LoVo (cell line): ENCODE measurements at regions not wholly inside any gene's neighbourhood (a gene's known extent, or its start where the extent isn't known, plus 50 kb on each side); places are given as distances from the start of the nearest gene placed in this dataset.
"Not testable (repeated sequence)": the region's sequence is repeated elsewhere in the genome, so short reads cannot be mapped to it uniquely, and the experiment has no call there.

Source experiments
- DNase-seq: peaks from one replicate; pipeline ENCODE4 v3.0.0-alpha.2; 2016; ENCODE audit warnings: low spot score

DNA sequence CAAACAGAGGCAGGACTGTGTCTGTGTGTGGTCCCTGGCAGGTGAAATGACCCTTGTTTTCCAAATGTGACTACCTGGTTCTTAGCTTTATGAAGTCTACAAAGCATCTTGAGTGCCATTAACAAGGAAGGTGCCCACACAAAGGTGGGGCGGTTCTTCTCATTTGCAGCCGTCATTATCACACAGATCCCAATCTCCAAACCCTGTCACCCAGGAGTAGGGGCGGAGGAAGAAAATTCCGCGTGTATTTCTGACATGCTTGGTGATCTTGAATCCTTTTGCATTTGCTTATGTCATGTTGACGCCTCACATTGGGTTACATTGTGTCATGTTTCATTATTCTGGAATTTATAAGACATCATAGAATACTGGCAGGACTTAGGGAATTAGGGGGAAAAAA, 277.3 kb downstream of the VRK1 start:
- no peak for DNase-seq

DNA sequence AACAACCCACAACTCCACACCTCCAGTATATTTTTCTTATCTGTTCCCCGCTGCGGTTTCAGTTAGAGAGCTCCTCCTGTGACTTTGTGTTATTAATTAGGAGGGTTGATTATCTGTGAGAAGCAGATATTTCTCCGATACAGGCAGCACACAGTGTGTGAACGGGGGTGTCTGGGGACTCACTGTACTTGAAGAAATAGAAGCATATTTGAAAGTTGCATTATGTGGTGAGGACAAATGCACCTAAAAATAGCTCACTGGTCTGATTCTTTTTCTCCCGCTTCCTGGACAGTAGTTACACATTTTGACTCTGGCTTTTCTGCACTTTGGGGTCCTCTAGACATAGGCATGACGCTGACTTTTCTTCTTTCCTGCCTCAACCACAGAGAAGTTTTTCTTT, 277.7 kb downstream of the VRK1 start:
- no peak for DNase-seq

GRCh38 chr14:97077253-97077653, 280.1 kb downstream of the VRK1 start:
- no peak for DNase-seq

- no peak for DNase-seq
Measured at GRCh38 chr14:97077687-97078086, 280.5 kb downstream of the VRK1 start.

DNA sequence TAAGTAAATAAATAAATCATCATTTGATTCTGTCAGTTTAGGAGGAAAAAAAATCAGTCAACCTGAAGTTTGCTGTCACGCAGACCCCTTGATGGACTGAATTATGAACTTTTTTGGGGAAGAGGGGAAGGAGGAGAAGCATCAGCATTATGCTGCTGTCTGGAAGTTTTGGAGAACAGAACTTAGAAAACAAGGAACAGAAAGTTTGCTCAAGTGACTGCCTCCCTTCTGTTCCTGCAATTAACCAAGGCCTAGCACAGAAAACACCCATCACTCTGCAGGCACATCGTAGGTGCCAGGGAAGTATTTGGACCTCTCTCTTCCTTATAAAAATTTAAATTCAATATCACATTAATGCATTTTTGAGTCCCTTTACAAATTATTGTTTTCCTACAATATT, 283.8 kb downstream of the VRK1 start:
- DNase-seq, result no peak

GRCh38 chr14:97095269-97095668, 298.1 kb downstream of the VRK1 start:
- no peak for DNase-seq

DNA sequence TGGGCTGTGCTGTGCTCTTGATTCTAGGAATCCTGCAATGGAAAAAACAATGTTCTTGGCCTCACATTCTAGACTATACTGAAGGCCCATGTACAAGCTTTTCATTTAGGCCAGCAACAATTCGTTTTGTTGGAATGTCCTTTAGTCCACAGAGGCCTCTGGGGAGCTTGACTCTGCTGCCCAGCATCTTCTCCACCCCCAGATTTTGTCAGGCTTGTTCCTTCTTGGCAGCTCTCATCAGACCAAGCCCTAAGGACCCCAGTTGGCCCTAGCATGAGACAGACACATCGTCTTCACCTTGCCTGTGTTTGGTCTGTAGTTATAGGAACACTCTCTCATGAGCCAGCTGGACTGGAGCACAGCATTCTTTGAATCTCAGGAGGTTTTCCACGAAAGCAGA, 300.1 kb downstream of the VRK1 start:
- no peak for DNase-seq

DNA sequence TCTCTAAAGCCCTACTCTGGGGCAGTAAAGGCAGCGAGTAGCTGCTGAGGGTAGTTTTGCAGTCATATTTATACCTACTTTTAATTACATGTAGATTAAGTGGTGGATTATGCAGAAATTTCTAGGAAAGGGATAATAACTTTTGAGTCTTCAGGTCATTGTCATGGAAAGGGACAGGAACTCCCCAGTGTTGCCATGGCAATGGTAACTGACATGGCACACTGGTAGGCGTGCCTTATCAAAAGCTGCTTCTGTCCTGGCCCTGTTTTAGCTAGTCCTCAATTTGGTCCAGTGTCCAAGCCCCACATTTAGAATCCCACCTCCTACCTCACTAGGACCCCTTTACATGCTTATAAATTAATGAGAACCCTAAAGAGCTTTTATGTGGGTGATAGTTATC, 303.1 kb downstream of the VRK1 start:
- DNase-seq, result no peak

DNA sequence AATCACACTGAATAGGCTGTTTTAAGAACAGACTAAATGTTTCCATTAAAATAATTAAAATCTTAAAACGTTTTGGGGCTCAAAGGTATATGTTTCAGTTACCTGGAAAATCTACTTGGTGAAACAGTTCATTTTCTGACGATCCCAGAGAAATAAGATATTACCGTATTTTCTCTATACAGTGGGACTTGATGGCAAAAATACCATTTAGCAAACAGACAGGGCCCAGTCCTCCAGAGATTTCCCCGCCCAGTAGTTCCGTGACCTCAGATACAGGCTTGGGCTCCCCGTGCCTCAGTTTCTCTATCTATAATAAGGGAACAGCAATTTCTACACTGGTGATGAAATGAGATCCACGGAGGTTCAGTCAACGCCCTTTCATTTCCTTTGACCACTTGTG, 304.4 kb downstream of the VRK1 start:
- DNase-seq, result no peak

DNA sequence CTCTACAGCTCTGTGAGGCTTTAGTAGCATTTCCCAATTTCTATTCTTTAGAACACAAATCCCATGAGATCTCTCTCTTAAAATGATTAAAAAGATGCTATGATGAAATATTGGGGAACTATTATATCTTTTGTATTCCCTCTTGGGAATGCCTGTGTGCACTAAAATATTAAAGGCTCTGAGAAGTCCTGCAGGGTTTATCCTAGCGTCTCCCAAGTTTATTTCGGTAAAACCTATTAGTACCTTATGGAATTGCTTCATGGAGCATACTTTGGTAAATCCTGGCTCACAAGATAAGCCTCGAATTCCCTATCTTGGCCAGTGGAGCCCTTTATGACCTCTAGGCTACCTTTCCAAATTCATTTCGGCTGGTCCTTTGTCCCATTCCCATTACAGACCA, 306.8 kb downstream of the VRK1 start:
- DNase-seq, result no peak

DNA sequence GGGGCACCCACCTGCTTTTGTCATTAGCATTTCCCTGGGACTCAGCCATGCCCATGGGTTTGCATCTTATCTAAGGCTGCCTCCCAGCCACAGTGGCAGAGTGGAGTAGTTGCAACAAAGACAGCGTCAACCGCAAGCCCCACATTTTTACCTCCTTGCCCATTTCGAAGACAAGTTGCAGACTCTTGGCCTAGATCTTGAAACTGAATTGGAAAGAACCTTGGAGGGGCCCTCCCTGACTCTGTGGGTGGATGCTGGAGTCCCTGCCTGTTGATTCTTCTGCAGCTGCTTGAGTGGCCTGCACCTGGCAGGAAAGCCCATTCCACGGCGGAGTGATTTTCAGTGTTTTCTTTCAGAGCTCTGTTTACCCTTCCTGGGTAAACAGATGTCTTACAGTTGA, 309.0 kb downstream of the VRK1 start:
- DNase-seq, result no peak

DNA sequence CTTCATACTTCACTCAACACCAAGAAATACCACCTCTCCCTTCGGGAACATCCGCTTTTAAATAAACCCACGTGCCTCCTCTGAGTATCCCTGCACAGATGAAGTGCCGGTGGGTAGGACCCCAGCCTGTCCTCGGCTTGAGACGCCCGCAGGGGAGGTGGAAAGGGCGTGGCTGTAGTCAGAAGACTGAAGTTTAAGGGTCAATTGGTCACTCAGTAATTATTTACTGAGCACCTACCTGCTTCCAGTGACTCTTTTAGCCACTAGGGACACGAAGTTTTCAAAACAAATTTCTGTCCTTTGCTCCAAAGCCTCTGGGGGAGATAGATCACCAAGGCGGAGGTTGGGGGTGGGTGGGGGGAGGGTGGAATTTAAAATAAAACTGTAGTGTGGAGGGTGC, 309.4 kb downstream of the VRK1 start:
- no peak for DNase-seq

GRCh38 chr14:97107080-97107479, 309.9 kb downstream of the VRK1 start:
- DNase-seq, result peak; percentile 3

DNA sequence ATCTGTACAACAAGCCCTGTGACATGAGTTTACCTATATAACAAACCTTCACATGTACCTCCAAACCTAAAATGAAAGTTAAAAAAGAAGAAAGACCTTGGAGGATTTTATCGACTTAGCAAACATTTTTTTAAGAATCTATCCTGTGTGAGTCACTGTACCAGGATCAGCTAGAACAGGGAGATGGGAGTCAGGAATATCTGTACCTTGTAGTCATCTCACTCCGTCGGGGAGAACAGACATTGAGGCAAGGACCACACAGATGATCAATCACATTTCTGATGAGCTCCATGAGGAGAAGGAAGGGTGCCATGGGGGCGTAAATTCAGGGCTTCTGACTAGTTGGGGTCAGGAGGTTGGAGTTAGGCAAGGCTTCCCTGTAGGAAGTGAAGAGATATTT, 310.6 kb downstream of the VRK1 start:
- no peak for DNase-seq

- no peak for DNase-seq
Measured at GRCh38 chr14:97109234-97109633, 312.1 kb downstream of the VRK1 start.

GRCh38 chr14:97113339-97113738, 316.2 kb downstream of the VRK1 start:
- no peak for DNase-seq

DNA sequence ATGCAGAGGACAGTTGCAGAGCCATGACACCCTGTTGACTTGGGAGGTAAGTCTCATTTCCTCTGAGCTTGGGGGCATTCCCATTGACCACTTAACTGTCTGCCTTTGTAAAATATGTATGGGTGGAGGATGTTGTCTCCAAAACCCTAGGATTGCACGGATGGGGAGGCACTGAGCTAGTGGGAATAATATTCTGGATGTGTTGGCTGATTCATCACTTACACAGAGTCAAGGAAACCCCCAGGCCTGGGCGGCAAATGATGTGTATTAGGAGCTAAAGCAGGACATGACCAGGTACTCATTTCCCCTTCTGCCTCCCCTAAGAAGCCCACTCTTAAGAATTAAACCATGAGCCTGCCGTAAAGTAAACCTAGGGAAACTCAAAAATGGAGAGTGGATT, 319.4 kb downstream of the VRK1 start:
- DNase-seq, result no peak

- DNase-seq, result no peak
Measured at GRCh38 chr14:97117693-97118092, 320.5 kb downstream of the VRK1 start.

DNA sequence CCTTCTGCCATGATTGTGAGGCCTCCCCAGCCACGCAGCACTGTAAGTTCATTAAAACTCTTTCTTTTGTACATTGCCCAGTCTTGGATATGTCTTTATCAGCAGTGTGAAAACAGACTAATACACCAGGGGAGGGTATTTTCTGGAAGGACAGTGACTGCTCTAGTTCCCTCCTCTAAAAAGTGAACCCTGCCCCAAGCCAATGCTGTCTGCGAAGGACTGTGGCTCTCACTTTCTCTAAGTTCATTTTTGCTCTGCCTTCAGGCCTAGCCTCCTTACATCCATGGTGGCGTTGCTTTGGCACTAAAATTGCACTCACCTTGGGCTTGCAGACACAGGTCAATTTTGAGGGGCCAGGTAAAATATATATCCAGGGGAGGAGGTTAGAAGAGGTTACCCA, 323.0 kb downstream of the VRK1 start:
- DNase-seq, result no peak

DNA sequence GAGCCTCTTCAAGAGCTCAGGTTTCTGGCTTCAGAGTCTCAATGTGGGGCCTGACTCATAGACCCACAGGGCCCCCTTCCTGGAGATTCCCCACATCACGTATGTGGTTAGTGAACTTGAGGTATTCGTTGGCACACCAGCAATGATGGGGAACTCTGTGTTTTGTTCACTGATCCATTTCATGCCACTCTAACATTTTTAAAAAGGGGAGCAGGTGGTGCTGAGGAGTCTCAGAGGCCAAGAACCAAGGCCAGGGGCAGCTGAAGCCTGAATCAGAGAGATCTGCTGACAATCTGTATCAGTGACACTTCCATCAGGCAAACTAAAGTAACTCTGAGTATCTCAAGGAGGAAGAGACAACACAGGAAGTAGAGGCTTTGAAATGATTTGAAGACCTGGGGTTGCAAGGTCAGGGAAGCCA, 323.4 kb downstream of the VRK1 start:
- DNase-seq, result no peak

DNA sequence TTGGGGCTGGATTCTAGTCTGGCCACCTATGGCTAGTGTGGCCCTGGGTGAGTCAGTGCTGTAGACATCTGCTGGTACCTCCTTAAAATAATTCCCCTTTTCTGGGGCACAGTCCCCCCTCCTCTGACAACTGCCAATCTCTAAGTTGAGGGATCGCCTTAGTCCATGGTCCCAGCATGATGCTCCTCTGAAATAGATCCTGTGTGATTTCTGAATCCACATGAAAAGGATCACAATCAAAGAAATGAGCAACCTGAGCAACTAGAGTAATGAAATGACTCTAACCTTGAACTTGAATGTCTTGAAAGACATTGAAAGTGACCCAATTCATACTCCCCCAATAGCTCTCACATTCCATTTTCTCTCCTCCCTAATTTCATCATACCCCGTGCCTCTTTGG, 332.5 kb downstream of the VRK1 start:
- DNase-seq, result no peak

DNA sequence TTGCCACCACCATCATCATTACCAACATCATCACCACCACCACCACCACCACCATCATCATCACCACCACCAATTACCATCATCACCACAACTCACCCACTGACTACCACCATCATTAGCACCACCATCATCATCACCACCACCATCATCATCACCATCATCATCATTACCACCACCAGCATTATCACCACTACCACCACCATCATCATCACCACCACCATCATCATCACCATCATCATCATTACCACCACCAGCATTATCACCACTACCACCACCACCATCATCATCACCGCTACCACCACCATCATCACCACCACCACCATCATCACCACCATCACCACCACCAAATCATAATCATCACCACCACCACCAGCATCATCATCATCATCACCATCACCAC, 338.7 kb downstream of the VRK1 start:
- DNase-seq, result not testable (repeated sequence)

- DNase-seq, result no peak
Measured at GRCh38 chr14:97137705-97138104, 340.5 kb downstream of the VRK1 start.

GRCh38 chr14:97138801-97139200, 341.6 kb downstream of the VRK1 start:
- DNase-seq, result no peak

GRCh38 chr14:97143011-97143410, 345.8 kb downstream of the VRK1 start:
- no peak for DNase-seq
